ENCODE measurements at regions not wholly inside any gene's neighbourhood (a gene's known extent, or its start where the extent isn't known, plus 50 kb on each side); places are given as distances from the start of the nearest gene placed in this dataset.

GRCh38 chr18:56545464-56545863 lies 92.9 kb downstream of the TXNL1 start:
- DNase-seq: no peak

- DNase-seq: peak in 1 of 2 donors; percentile 1
Measured at GRCh38 chr18:56542476-56542875, 95.9 kb downstream of the TXNL1 start.

- no peak for DNase-seq
Measured at GRCh38 chr18:56541793-56542192, 96.6 kb downstream of the TXNL1 start.

- no peak for DNase-seq
Measured at GRCh38 chr18:56541340-56541739, 97.1 kb downstream of the TXNL1 start.

GRCh38 chr18:56538746-56539145 lies 99.6 kb downstream of the TXNL1 start:
- DNase-seq: no peak

- no peak for DNase-seq
Measured at GRCh38 chr18:56532176-56532840, 106.1 kb downstream of the TXNL1 start.

- no peak for DNase-seq
Measured at GRCh38 chr18:56522816-56523215, 115.6 kb downstream of the TXNL1 start.

- no peak for DNase-seq
Measured at GRCh38 chr18:56521263-56521662, 117.1 kb downstream of the TXNL1 start.

- no peak for DNase-seq
Measured at GRCh38 chr18:56517761-56518160, 120.6 kb downstream of the TXNL1 start.

GRCh38 chr18:56517196-56517595 lies 121.2 kb downstream of the TXNL1 start:
- DNase-seq: no peak

GRCh38 chr18:56516789-56517188 lies 121.6 kb downstream of the TXNL1 start:
- DNase-seq: no peak

GRCh38 chr18:56515522-56515921 lies 122.9 kb downstream of the TXNL1 start:
- DNase-seq: no peak

GRCh38 chr18:56511996-56512395 lies 126.4 kb downstream of the TXNL1 start:
- no peak for DNase-seq

- no peak for DNase-seq
Measured at GRCh38 chr18:56510108-56510507, 128.3 kb downstream of the TXNL1 start.

GRCh38 chr18:56509656-56510055 lies 128.7 kb downstream of the TXNL1 start:
- no peak for DNase-seq

GRCh38 chr18:56508370-56509036 lies 129.9 kb downstream of the TXNL1 start:
- no peak for DNase-seq

- no peak for DNase-seq
Measured at GRCh38 chr18:56505971-56506370, 132.4 kb downstream of the TXNL1 start.

- DNase-seq: no peak
Measured at GRCh38 chr18:56505293-56505692, 133.1 kb downstream of the TXNL1 start.

- DNase-seq: no peak
Measured at GRCh38 chr18:56501896-56502295, 136.5 kb downstream of the TXNL1 start.

- no peak for DNase-seq
Measured at GRCh38 chr18:56495884-56496283, 142.5 kb downstream of the TXNL1 start.

- no peak for DNase-seq
Measured at GRCh38 chr18:56493531-56493930, 144.9 kb downstream of the TXNL1 start.

- no peak for DNase-seq
Measured at GRCh38 chr18:56492136-56492535, 146.3 kb downstream of the TXNL1 start.

GRCh38 chr18:56490942-56491341 lies 147.4 kb downstream of the TXNL1 start:
- no peak for DNase-seq

- no peak for DNase-seq
Measured at GRCh38 chr18:56489893-56490292, 148.5 kb downstream of the TXNL1 start.

GRCh38 chr18:56488739-56489138 lies 149.7 kb downstream of the TXNL1 start:
- DNase-seq: no peak
